HG02885 (cell line): ENCODE measurements at regions not wholly inside any gene's neighbourhood (a gene's known extent, or its start where the extent isn't known, plus 50 kb on each side); places are given as distances from the start of the nearest gene placed in this dataset.
A peak's percentile ranks its signal among the peaks of the same experiment; 100 is the strongest.
"Not testable (repeated sequence)": the region's sequence is repeated elsewhere in the genome, so short reads cannot be mapped to it uniquely, and the experiment has no call there.

Experiments used
- ATAC-seq: cut with Tn5 transposase; IDR thresholded peaks from one replicate; pipeline ENCODE4 v1.9.1; 2021; ENCODE audit warnings: mild to moderate bottlenecking; ENCODE audit not compliant: unreplicated experiment, poor library complexity

DNA sequence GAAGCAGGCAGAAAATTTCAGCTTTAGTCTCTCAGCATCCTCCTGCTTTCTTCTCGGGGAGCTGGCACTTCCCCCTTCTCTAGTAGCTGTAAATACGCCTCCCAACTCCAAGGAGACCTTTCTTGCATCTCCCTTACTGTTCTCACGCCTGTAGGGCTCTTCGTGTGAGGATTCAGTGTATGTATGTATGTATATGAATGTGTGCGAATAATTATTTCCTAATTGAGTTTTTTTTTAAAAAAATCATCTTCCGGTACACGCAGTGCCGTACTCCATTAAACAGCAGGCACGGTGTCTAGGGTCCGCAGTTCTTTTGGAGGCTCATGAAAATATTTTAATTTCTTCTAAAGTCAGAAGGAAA is 85.4 kb downstream of the HFE start:
- peak; percentile 13 for ATAC-seq

DNA sequence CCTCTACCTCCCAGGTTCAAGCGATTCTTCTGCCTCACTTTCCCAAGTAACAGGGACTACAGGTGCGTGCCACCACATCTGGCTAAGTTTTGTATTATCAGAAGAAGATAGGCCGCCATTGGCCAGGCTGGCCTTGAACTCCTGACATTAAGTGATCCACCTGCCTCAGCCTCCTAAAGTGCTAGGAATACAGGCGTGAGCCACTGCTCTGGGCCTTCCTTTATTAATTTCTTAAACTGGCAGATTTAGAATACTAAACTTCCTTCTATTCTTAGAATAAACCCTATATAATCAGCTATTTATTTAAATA is 86.6 kb downstream of the HFE start:
- ATAC-seq: no peak

DNA sequence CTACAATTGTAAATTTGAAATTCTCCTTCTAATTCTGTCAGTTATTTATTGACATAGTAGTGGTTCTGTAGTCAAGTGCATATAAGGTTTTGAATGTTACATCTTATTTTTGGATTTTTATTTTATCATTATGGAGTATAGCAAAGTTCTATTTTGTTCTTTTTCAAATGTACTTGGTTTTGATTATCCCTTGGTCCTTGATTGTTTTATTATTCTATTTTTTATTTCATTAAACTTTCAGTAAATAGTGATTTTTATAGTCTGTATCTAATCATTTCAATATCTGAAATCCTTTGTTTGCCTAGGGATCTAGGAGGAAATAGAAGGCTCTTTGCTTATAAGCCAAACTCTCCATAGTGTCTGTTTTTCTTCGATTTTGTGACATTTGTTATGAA is 87.8 kb downstream of the HFE start:
- no peak for ATAC-seq

DNA sequence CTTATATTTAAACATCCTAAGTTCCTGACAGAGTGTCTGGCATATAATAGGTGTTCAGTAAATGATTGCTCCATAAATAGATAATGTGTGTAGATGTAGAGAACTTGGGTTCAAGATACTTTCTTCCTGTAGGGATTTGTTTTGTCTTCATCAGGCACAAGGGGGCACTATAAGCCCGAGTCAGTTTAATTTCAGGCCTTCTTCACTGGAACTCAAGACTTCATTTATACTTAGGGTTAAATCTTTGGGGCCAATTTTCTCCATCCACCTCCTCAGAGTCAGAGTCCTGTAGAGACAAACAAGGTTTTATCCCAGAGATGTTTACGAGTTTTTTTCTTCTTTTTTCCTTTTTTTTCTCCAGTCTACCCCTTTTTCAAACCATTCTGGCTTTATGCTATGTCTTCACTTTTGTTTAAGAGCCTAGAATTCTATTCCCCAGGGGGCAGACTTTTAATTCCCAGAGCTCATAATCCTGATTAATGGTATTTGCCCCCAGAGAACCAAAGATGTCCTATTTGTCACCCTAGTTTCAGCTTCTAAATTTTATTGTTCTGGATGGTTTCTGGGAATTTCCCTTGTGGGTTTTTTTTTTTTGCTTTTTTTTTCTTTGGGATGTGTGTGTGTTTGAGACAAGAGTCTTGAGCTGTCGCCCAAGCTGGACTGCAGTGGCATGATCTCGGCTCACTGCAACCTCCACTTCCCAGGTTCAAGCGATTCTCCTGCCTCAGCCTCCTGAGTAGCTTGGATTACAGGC is 88.4 kb downstream of the HFE start:
- no peak for ATAC-seq

DNA sequence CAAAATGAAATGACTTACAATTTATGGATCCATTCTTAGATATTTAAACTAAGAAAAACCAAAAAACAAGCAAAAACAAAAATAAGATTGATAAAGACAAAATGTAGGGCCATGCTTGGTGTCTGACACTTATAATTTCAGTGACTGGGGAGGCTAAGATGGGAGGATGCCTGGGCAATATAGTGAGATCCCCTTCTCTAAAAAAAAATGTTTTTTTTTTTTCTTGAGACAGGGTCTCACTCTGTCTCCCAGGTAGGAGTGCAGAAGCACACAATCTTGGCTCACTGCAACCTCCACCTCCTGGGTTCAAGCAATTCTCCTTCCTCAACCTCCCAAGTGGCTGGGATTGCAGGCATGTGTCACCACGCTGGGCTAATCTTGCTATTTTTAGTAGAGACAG is 92.4 kb downstream of the HFE start:
- no peak for ATAC-seq

DNA sequence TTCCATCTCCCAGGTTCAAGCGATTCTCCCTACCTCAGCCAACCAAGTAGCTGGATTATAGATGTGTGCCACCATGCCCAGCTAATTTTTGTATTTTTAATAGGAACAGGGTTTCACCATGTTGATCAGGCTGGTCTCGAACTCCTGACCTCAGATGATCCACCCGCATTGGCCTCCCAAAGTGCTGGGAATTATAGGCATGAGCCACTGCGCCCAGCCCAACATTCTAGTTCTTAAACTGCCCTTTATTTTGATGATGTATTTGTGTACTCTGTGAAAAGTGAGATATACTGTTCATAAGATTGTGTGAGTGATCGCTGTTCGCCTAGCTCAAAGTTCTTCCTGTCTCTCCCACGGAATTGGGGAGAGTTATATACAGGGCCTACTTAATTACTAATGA is 93.1 kb downstream of the HFE start:
- no peak for ATAC-seq

DNA sequence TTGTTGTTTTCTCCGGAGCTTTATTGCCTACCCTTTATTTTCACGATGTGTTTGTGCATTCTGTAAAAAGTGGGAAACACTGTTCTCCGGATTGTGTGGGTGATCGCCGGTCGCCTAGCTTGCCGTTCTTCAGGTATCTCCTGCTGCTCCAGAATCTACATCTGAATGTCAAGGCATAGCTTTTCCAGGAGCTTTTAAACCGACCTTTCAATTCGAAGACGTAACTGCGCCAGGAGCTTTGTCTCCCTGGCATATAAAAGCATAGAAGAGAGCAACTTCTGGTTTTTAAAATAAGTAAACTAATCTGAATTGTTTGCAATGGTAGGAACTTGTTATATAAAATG is 96.0 kb downstream of the HFE start:
- no peak for ATAC-seq

DNA sequence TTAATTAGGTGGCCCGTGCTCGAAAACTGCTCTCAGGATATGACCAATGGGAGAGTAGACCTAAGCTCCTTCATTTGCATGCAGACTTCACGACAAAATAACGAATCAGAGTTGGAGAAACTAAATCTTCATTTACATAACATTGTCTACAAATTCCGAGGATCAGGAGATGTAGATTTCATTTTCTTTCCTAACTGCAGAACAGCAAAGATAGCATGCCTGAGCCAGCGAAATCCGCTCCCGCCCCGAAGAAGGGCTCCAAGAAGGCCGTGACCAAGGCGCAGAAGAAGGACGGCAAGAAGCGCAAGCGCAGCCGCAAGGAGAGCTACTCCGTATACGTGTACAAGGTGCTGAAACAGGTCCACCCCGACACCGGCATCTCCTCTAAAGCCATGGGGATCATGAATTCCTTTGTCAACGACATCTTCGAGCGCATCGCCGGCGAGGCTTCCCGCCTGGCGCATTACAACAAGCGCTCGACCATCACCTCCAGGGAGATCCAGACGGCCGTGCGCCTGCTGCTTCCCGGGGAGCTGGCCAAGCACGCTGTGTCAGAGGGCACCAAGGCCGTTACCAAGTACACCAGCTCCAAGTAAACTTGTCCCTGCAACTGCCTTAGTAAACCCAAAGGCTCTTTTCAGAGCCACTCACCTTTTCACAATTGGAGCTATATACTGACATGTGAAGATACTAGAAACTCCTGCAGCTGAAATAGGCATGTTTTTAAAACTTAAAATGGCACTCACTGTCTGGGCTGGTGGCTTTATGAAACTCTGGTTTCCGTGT is 96.5 kb downstream of the HFE start:
- ATAC-seq: peak; percentile 42

DNA sequence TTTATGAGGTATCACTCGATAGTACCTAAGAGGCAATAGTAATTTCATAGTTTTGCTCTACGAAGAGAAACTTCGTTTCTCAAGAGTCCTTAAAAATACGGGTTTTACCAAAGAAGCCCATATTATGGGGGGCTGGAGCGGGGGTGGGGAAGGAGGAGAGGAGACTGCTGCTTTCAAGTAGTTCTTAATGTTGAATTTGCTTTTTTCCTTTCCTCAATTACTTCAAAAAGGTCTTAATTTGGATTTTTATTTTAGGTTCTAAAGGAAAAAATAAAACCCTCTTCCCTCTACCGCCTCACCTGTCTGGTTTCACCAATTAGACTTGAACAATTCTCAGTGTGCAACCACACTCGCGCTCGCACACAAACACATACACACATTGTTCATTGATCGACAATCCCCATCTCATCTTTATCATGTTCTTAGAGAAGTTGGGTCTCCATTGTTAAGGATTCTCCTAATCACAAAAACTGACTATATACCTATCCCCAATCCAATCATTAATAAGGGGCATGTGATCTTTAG is 97.2 kb downstream of the HFE start:
- no peak for ATAC-seq

DNA sequence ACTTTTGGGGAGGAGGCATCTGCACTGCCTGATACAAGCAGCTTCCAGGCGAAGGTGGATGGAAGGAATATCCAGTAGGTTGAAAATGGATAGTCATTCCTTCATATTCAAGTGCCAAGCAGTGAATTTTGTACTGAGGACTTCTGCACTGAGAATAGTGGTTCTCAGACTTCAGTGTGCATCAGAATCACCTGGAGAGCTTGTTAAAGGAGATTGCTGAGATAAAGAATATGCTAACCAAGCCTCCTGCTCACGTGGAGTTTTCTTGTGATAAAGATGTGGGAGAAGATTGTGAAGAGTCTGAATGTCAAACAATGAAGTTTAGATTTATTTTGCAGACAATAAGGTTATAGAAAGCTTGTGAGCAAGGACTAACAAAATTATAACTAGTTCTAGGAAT is 97.8 kb downstream of the HFE start:
- ATAC-seq: no peak

DNA sequence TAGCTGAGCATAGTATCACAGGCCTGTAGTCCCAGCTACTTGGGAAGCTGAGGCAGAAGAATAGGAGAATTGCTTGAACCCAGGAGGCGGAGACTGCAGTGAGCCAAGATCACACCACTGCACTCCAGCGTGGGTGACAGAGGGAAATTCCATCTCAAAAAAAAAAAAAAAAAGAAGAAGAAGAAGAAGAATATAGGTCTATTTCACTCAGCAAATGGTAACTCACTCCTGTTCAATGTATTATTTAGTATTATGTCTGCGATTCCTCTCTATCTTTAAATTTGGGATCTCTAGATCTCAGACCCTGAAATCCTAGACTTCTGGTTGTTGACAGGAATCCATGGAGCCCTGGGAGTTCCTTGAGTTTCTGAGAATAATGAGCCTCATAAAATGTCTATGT is 98.6 kb downstream of the HFE start:
- no peak for ATAC-seq

DNA sequence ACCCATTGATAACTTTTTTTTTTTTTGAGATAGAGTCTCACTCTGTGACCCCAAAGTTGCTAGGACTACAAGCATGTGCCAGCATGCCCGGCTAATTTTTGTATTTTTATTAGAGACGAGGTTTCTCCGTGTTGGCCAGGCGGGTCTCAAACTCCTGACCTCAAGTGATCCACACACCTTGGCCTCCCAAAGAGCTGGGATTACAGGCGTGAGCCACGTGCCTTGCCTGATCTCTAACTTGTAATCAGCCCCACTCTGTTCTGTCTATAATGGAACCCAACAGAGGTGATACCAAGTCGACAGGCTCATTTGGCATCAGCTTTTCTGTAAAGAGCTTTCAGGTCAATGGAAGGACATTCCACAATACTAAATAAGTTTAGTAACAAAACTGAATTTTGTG is 99.4 kb downstream of the HFE start:
- no peak for ATAC-seq

DNA sequence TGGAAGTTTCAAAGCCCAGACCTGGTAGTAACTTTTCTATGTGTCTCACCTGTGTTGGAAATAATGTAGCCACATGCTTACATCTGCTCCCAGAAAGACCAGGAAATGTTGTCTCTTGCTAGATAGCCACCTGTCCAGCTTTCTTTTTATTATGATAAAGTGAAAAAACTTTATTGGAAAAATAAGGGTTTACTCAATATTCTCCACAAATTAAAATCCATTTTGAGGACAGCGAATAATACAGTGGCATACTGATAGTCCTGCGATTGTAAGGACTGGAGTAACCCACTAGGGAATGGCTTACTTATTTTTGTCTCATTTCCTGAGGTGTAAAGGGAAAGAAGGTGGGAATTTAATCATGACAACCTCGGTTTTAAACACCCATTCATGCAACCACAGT is 100.1 kb downstream of the HFE start:
- ATAC-seq: no peak

DNA sequence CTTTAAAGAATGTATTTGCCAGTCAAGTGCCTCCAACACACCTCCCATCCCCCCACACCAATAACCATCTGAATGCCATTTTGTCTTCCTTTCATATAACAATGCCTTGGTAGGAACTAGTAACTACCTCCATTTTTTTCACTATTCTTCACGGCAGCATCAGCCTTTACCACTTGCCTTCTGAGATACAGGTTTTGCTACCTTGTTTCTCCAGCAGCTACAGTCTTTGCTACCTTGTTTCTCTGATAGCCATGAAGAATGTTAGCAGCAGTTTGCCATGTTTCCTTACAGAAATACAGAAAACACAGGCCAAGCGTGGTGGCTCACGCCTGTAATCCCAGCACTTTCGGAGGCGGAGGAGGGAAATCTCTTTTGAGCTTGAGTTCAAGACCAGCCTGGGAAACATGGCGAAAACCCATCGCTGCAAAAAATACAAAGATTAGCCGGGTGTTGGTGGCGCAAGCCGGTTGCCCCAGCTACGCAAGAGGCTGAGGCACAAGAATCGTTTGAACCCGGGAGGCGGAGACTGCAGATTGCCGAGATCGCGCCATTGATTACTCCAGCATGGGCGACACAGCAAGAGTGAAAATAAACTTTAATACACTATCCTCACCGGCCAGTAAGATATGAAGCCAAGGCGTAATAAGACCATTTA is 100.9 kb downstream of the HFE start:
- peak; percentile 30 for ATAC-seq

DNA sequence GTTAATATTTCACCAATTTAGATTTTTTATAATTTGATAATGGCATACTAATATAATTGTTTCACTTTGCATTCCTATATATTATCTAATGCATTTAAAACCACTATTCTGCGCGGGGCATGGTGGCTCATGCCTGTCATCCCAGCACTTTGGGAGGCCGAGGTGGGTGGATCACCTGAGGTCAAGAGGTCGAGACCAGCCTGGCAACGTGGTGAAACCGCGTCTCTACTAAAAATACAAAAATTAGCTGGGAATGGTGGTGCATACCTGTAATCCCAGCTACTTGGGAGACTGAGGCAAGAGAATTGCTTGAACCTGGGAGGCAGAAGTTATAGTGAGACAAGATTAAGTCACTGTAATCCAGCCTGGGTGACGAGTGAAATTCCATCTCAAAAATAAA is 104.3 kb downstream of the HFE start:
- ATAC-seq: not testable (repeated sequence)

DNA sequence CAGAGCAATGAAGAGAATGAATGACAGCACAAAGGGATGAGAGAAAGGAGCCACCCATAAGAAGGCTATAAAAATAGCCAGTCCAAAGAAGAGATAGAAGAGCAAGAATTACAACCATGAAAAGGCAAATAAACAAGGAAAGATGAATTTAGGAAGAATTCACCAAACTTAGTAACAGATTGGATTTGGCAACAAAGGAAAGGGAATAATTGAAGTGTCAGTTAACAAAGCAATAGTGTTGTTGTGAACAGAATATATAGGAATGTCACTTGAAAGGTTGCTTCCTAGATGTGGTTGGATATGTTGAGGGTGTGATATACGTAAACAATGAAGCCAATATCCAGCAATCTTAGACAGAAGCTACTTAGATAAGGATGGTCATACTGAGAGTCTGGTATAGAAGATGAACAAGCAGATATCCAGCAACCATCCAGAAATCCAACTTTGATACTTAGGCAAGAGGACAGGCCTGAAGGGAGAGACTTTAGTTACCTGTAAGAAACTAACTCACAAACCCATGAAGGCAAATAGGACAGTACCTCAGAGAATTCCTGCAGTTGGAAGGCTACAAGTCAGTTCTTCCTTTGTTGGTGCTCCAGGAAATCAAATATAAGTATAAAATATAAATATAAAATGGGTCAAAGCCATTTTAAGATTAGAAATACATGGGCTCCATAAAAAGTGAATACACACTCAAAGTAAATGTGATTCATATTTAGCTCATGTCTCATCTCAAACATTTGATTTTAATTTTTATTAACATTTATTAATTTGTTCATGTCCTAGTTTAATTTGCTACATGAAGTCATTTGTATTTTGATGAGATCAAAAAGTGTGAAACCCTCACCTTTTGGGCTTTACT is 106.5 kb downstream of the HFE start:
- ATAC-seq: no peak

DNA sequence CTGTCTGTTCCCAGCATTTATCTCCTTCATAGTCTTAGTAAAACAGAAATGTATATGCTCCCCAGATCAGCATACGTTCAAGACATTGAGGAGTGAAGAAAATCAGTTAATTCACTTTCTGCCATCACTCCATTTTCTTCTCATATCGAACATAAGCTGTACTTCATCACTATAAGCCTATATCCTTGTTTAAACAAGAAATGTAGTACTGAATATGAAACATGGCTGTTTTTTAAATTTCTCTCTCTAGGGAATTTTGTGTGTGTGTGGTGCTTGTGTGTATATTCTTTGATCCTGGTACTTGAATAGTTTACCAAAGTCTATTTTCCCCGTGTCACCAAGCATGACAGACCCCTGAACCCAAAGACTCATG is 107.1 kb downstream of the HFE start:
- ATAC-seq: no peak

DNA sequence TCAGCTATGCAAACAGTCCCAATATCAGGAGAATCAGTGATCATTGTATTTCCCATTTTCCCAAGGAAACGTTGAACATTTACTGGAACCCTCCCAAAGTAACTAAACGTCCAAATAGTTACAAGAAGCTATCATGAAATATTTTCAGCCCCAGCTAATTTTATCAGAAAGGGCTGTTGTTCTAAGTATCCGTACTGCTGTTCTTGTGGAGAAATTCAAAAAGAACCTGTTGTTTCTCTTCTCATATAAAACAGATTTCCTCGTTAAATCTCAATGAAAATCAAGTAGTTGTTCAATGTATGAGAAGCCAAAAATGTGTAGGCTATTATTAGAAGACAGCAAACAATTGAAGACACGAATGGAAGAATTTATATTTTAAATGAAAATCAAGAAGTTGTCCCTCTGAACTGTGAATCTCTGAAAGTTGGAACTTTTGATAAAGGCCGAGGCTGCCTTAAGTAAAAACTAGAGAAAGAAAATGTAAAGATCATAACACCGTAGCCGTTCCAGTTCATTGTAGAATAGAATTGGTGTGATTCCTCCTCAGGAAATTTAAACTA is 107.7 kb downstream of the HFE start:
- ATAC-seq: no peak

DNA sequence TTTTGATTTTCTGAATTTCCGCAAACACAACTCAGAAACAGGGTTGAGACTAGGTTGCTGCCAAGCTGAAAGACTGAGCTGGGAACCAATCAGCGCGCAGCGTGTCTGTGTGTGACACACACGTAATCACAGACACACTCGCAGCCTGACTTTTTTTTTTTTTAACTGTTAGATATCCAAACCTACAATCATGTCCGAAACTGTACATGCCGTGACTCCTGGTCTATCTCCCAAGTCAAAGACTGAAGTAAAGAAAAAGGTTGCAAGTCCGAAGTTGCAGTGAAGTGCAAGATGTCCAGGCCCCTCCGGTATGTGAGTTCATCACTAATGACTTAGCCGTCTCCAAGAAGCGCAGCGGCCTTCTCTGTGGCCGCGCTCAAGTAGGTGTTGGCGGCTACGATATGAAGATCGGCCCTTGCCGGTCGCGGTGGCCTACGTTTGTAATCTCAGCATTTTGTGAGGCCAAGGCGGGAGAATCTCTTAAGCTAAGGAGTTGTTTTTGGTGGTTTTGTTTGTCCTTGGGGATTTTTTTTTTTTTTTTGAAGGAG is 108.2 kb downstream of the HFE start:
- ATAC-seq: peak; percentile 38
